Hepatocyte (in vitro differentiated cells): ENCODE measurements at regions not wholly inside any gene's neighbourhood (a gene's known extent, or its start where the extent isn't known, plus 50 kb on each side); places are given as distances from the start of the nearest gene placed in this dataset.

Source experiments
- DNase-seq: peaks from one replicate; pipeline ENCODE4 v3.0.0-alpha.2; 2016; ENCODE audit warnings: low spot score
- H2AFZ ChIP-seq: fragments of 200-600 bp; sonication (generic); 2 replicates; pipeline ENCODE4 v1.6.0; 2016; ENCODE audit warnings: antibody characterized with exemption, mild to moderate bottlenecking
- H3K27ac ChIP-seq: fragments of 200-600 bp; sonication (generic); 2 replicates; pipeline ENCODE4 v1.5.1; 2016; ENCODE audit warnings: mild to moderate bottlenecking
- H3K27me3 ChIP-seq: fragments of 200-600 bp; sonication (generic); 2 replicates; pipeline ENCODE4 v1.6.1; 2016
- H3K36me3 ChIP-seq: fragments of 200-600 bp; sonication (generic); replicated peaks from 2 replicates; pipeline ENCODE4 v1.5.1; 2016; ENCODE audit warnings: low read depth; ENCODE audit not compliant: insufficient read depth
- H3K4me1 ChIP-seq: fragments of 200-600 bp; sonication (generic); 2 replicates; pipeline ENCODE4 v1.5.1; 2016; ENCODE audit warnings: mild to moderate bottlenecking, moderate library complexity; ENCODE audit not compliant: insufficient read depth
- H3K4me2 ChIP-seq: fragments of 200-600 bp; sonication (generic); 2 replicates; pipeline ENCODE4 v1.6.0; 2016
- H3K4me3 ChIP-seq: fragments of 200-600 bp; sonication (generic); 2 replicates; pipeline ENCODE4 v1.5.1; 2016; ENCODE audit warnings: mild to moderate bottlenecking
- H3K79me2 ChIP-seq: fragments of 200-600 bp; sonication (generic); 2 replicates; pipeline ENCODE4 v1.6.0; 2017; ENCODE audit warnings: mild to moderate bottlenecking
- H3K9me2 ChIP-seq: fragments of 200-600 bp; sonication (generic); replicated peaks from 2 replicates; pipeline ENCODE4 v1.6.0; 2017; ENCODE audit warnings: mild to moderate bottlenecking; ENCODE audit not compliant: insufficient read depth
- H3K9me3 ChIP-seq: fragments of 200-600 bp; sonication (generic); 2 replicates; pipeline ENCODE4 v1.5.1; 2016; ENCODE audit warnings: low read depth, mild to moderate bottlenecking
- H4K20me1 ChIP-seq: fragments of 200-600 bp; sonication (generic); 2 replicates; pipeline ENCODE4 v1.6.0; 2016; ENCODE audit warnings: mild to moderate bottlenecking; ENCODE audit not compliant: insufficient read depth, poor library complexity, severe bottlenecking
- EZH2 ChIP-seq: fragments of 200-600 bp; sonication (generic); IDR thresholded peaks from 2 replicates; pipeline ENCODE4 v1.6.1; 2016; ENCODE audit warnings: antibody characterized with exemption, mild to moderate bottlenecking, borderline replicate concordance
- EZH2phosphoT487 ChIP-seq: fragments of 200-600 bp; sonication (generic); IDR thresholded peaks from one replicate; pipeline ENCODE4 v1.6.1; 2018; ENCODE audit warnings: antibody characterized with exemption, mild to moderate bottlenecking, low read depth, moderate library complexity; ENCODE audit not compliant: unreplicated experiment, severe bottlenecking
- WGBS: methylation state at CpG from one replicate; pipeline ENCODE4 v1.1.6; 2016; ENCODE audit warnings: low lambda C conversion rate; ENCODE audit errors: missing lambda C conversion rate; 5-methylcytosine and 5-hydroxymethylcytosine counted together
- TF ChIP-seq, protein P1 (sequence below): fragments of 200-600 bp; sonication (generic); IDR thresholded peaks from 2 replicates; pipeline ENCODE4 v1.5.1; 2016; ENCODE audit warnings: antibody characterized with exemption, mild to moderate bottlenecking; ENCODE audit not compliant: poor library complexity

DNA sequence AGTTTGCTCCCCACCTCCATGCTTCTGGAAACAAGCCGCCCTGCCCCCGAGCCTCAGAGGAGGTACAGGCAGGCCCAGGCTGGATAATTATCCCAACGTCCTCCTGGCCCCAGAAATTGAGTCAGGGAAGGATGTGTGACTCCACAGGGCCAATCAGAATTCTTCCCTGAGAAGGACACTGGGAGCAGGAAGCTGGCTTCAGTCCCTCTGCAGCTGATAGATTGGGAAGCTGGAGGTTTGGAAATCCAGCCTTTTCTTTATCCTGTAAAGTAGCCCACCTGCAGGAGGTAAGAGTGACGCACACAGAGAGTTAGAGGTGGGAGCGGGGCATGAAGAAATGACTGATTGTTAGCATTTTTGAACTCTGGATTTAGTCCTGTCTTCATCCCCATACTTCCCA lies 97.5 kb upstream of the CD82 start:
- DNase-seq = no peak
- Histone ChIP-seq H3K27ac (no peak overlapping the region), H2AFZ (no peak overlapping the region), H3K36me3 (no peaks in the 10 kb centered on the region), H3K4me2 (no peak overlapping the region), H3K79me2 (no peaks in the 10 kb centered on the region), H3K27me3 (no peaks in the 10 kb centered on the region), H3K9me3 (no peaks in the 10 kb centered on the region), H4K20me1 (no peaks in the 10 kb centered on the region), H3K9me2 (no peaks in the 10 kb centered on the region), H3K4me1 (no peaks in the 10 kb centered on the region), H3K4me3 (no peak overlapping the region)
- no peak for TF ChIP-seq EZH2
- TF ChIP-seq EZH2phosphoT487 = no peak
- TF ChIP-seq, protein P1, sequence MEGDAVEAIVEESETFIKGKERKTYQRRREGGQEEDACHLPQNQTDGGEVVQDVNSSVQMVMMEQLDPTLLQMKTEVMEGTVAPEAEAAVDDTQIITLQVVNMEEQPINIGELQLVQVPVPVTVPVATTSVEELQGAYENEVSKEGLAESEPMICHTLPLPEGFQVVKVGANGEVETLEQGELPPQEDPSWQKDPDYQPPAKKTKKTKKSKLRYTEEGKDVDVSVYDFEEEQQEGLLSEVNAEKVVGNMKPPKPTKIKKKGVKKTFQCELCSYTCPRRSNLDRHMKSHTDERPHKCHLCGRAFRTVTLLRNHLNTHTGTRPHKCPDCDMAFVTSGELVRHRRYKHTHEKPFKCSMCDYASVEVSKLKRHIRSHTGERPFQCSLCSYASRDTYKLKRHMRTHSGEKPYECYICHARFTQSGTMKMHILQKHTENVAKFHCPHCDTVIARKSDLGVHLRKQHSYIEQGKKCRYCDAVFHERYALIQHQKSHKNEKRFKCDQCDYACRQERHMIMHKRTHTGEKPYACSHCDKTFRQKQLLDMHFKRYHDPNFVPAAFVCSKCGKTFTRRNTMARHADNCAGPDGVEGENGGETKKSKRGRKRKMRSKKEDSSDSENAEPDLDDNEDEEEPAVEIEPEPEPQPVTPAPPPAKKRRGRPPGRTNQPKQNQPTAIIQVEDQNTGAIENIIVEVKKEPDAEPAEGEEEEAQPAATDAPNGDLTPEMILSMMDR = no peak
- WGBS = 67% methylated on average over 5 of the region's 5 CpGs

DNA sequence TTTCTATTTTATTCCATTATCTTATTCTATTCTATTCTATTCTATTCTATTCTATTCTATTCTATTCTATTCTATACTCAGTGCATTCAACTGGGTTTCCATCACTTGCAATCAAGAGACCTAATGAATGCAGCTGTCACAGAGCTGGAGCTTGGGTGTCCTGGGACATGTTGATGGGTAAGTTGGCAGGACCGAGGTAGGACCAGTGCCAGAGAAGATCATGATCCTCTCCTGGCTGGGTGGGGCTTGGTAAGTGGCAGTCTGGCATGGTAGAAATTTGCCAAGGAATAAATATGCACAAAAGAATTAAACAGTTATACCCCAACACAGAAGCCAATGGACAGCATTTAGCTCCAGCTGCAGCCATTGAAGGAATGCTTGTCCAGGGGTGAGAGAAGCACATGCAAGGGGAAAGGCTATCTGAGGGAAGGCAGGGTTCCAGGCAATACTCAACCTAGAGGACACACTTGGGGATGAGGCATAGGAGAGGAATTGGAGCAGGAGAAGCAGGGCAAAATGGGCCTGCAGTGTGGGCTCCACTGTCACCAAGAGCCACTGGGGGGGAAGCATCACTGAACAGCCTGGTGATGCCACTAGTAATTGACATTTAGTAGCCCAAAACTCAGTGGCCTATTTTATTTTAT lies 97.0 kb upstream of the CD82 start:
- Histone ChIP-seq H2AFZ (no peak overlapping the region), H3K79me2 (no peaks in the 10 kb centered on the region), H3K4me1 (no peaks in the 10 kb centered on the region), H3K27ac (no peak overlapping the region), H4K20me1 (no peaks in the 10 kb centered on the region), H3K27me3 (no peaks in the 10 kb centered on the region), H3K9me2 (no peaks in the 10 kb centered on the region), H3K4me2 (no peak overlapping the region), H3K9me3 (no peaks in the 10 kb centered on the region), H3K36me3 (no peaks in the 10 kb centered on the region), H3K4me3 (no peak overlapping the region)
- TF ChIP-seq EZH2 (no peak), EZH2phosphoT487 (no peak)
- TF ChIP-seq, protein P1 = no peak
- DNase-seq = no peak
- WGBS = 80% methylated on average over 1 of the region's 1 CpG

DNA sequence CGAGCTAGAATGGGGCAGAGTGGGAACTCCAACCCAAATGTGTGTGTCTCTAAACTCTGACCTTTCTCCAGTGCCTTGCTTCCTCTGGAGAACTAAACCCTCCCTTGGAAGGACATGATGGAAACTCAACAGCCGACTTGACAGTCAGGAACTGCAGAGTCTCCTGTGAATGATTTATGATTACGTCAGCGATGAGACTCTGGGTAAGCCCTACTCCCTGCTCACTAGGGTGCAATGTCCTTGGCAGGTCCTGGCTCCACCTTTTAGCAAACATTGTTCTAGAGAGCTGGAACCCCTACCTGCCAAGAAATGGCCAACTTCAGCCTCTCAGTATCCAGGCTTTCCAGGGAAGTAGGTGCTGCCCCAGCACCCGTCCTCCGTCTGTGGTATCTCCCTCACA lies 96.1 kb upstream of the CD82 start:
- 65% methylated on average over 6 of the region's 6 CpGs for WGBS

More for the DNA sequence above, 96.1 kb upstream of the CD82 start:
- Histone ChIP-seq H3K27me3 (no peaks in the 10 kb centered on the region), H3K4me2 (no peak overlapping the region), H2AFZ (no peak overlapping the region), H3K27ac (no peak overlapping the region), H3K9me2 (no peaks in the 10 kb centered on the region), H4K20me1 (no peaks in the 10 kb centered on the region), H3K4me1 (no peaks in the 10 kb centered on the region), H3K36me3 (no peaks in the 10 kb centered on the region), H3K79me2 (no peaks in the 10 kb centered on the region), H3K4me3 (no peak overlapping the region), H3K9me3 (no peaks in the 10 kb centered on the region)
- TF ChIP-seq EZH2phosphoT487 (no peak), EZH2 (no peak)
- TF ChIP-seq, protein P1 = no peak
- peak; percentile 57 for DNase-seq
